SK-N-DZ (cell line): ENCODE measurements at regions not wholly inside any gene's neighbourhood (a gene's known extent, or its start where the extent isn't known, plus 50 kb on each side); places are given as distances from the start of the nearest gene placed in this dataset.

Experiments
- DNase-seq: peaks from one replicate; pipeline ENCODE4 v3.0.0-alpha.2; 2015; ENCODE audit warnings: low spot score

GRCh38 chr4:137075586-137075985 lies 456.7 kb downstream of the PCDH18 start:
- no peak for DNase-seq

- DNase-seq, result no peak
Measured at GRCh38 chr4:137070614-137071013, 461.7 kb downstream of the PCDH18 start.

GRCh38 chr4:137069473-137069872 lies 462.8 kb downstream of the PCDH18 start:
- no peak for DNase-seq

- DNase-seq, result no peak
Measured at GRCh38 chr4:137067735-137068134, 464.6 kb downstream of the PCDH18 start.

- DNase-seq, result no peak
Measured at GRCh38 chr4:137065311-137065710, 467.0 kb downstream of the PCDH18 start.

GRCh38 chr4:137063961-137064360 lies 468.3 kb downstream of the PCDH18 start:
- no peak for DNase-seq

- DNase-seq, result no peak
Measured at GRCh38 chr4:137043184-137043583, 489.1 kb downstream of the PCDH18 start.

- no peak for DNase-seq
Measured at GRCh38 chr4:137039370-137039769, 492.9 kb downstream of the PCDH18 start.

GRCh38 chr4:137032222-137032621 lies 500.1 kb downstream of the PCDH18 start:
- DNase-seq, result no peak

- no peak for DNase-seq
Measured at GRCh38 chr4:137029026-137029425, 503.3 kb downstream of the PCDH18 start.

- no peak for DNase-seq
Measured at GRCh38 chr4:137025484-137026059, 506.7 kb downstream of the PCDH18 start.

- no peak for DNase-seq
Measured at GRCh38 chr4:137015426-137016409, 516.6 kb downstream of the PCDH18 start.

- DNase-seq, result no peak
Measured at GRCh38 chr4:137000432-137000831, 531.9 kb downstream of the PCDH18 start.

GRCh38 chr4:136992032-136992431 lies 540.3 kb downstream of the PCDH18 start:
- DNase-seq, result no peak

GRCh38 chr4:136985683-136986082 lies 546.6 kb downstream of the PCDH18 start:
- DNase-seq, result no peak

GRCh38 chr4:136967069-136967468 lies 565.2 kb downstream of the PCDH18 start:
- DNase-seq, result no peak

GRCh38 chr4:136965478-136965877 lies 566.8 kb downstream of the PCDH18 start:
- no peak for DNase-seq

- no peak for DNase-seq
Measured at GRCh38 chr4:136962868-136963267, 569.4 kb downstream of the PCDH18 start.

GRCh38 chr4:136946307-136946907 lies 585.9 kb downstream of the PCDH18 start:
- DNase-seq, result no peak

GRCh38 chr4:136939781-136940180 lies 592.5 kb downstream of the PCDH18 start:
- no peak for DNase-seq

- DNase-seq, result no peak
Measured at GRCh38 chr4:136935871-136936270, 596.4 kb downstream of the PCDH18 start.

- no peak for DNase-seq
Measured at GRCh38 chr4:136935305-136935704, 597.0 kb downstream of the PCDH18 start.

- DNase-seq, result no peak
Measured at GRCh38 chr4:136934601-136935000, 597.7 kb downstream of the PCDH18 start.
